HepG2 (cell line): ENCODE measurements at regions not wholly inside any gene's neighbourhood (a gene's known extent, or its start where the extent isn't known, plus 50 kb on each side); places are given as distances from the start of the nearest gene placed in this dataset.
A peak's percentile ranks its signal among the peaks of the same experiment; 100 is the strongest.

ENCODE experiments used
- ATAC-seq: fragments of 200-7000 bp; cut with Tn5 transposase; 3 replicates; pipeline ENCODE4 v1.9.1; 2020; ENCODE audit warnings: mild to moderate bottlenecking, moderate library complexity
- BruUV-seq: library from RNA; stranded (reverse); fragments of 400-500 nt; replicated peaks from 2 replicates; lab custom pipeline; 2021; lab: Mats Ljungman, UMichigan
- CTCF ChIA-PET: fragments of 300-600 bp; formaldehyde crosslinking; extraction: SDS; loops from one replicate; lab custom pipeline; 2021; ENCODE audit warnings: low total read pairs, inconsistent platforms, low intra/inter-chr PET ratio; lab: Yijun Ruan, JAX
- POLR2A ChIA-PET: fragments of 350-600 bp; sonication (Branson Sonifier 250); formaldehyde crosslinking; loops from one replicate; lab custom pipeline; 2020; ENCODE audit warnings: antibody characterized with exemption, inconsistent platforms; lab: Yijun Ruan, JAX
- DNase-seq: peaks from one replicate; pipeline ENCODE4 v3.0.0-alpha.2; 2015; ENCODE audit warnings: low spot score
- FAIRE-seq: peaks from 3 replicates; lab custom pipeline; 2011; peaks lifted over from hg19 to GRCh38; lab: Jason Lieb, UNC
- H2AFZ ChIP-seq: one replicate; pipeline ENCODE4 v1.6.1; 2011; ENCODE audit warnings: low read length, inconsistent platforms
- H3K27ac ChIP-seq: fragments of 300-600 bp; 3 replicates; pipeline ENCODE4 v1.8.0; 2011; ENCODE audit warnings: mixed run types, mild to moderate bottlenecking, mixed read lengths, low read length, inconsistent platforms; ENCODE audit not compliant: insufficient read depth; ENCODE audit errors: extremely low read length
- H3K27me3 ChIP-seq, 2 experiments: fragments of 200-600 bp in 1 of 2; 2 replicates in 1 of 2; 3 replicates in 1 of 2; pipeline versions ENCODE4 v1.6.0 to v1.8.0; 2011; ENCODE audit warnings: low read length in 2 of 2, mild to moderate bottlenecking in 2 of 2, moderate library complexity in 2 of 2, inconsistent platforms in 1 of 2; ENCODE audit not compliant: insufficient read depth in 2 of 2, control insufficient read depth in 1 of 2
- H3K36me3 ChIP-seq, 2 experiments: fragments of 200-600 bp in 1 of 2; replicated peaks in 1 of 2; 2 replicates in 1 of 2; 3 replicates in 1 of 2; pipeline versions ENCODE4 v1.5.1 to v1.8.0; 2011; ENCODE audit warnings: low read length in 2 of 2, inconsistent platforms in 1 of 2; ENCODE audit not compliant: insufficient read depth in 2 of 2, control insufficient read depth in 1 of 2
- H3K4me1 ChIP-seq: 2 replicates; pipeline ENCODE4 v1.5.1; 2012; ENCODE audit warnings: low read length, inconsistent platforms; ENCODE audit not compliant: insufficient read depth
- H3K4me2 ChIP-seq: 2 replicates; pipeline ENCODE4 v1.6.0; 2011; ENCODE audit warnings: low read depth, low read length, inconsistent platforms
- H3K4me3 ChIP-seq, 3 experiments: fragments of 200-600 bp in 1 of 3; sonication (generic), shearing (Covaris generic) in 1 of 3; replicated peaks in 1 of 3; 2 replicates each; pipeline ENCODE4 v1.5.1; 2011 to 2016; ENCODE audit warnings: low read length in 3 of 3, inconsistent platforms in 2 of 3, low read depth in 2 of 3, mild to moderate bottlenecking in 2 of 3, control low read depth in 1 of 3, mixed read lengths in 1 of 3; ENCODE audit not compliant: insufficient read depth in 1 of 3
- H3K79me2 ChIP-seq: one replicate; pipeline ENCODE4 v1.6.1; 2011; ENCODE audit warnings: low read length, inconsistent platforms; ENCODE audit not compliant: insufficient read depth
- H3K9ac ChIP-seq: 2 replicates; pipeline ENCODE4 v1.6.0; 2011; ENCODE audit warnings: mild to moderate bottlenecking, low read depth, low read length, inconsistent platforms; ENCODE audit not compliant: insufficient read depth
- H3K9me3 ChIP-seq: 2 replicates; pipeline ENCODE4 v1.5.1; 2012; ENCODE audit warnings: mild to moderate bottlenecking, low read length
- H4K20me1 ChIP-seq: 2 replicates; pipeline ENCODE4 v1.6.0; 2011; ENCODE audit warnings: inconsistent platforms, mild to moderate bottlenecking, low read length, moderate library complexity; ENCODE audit not compliant: insufficient read depth
- ARID5B ChIP-seq: IDR thresholded peaks from 2 replicates; pipeline ENCODE4 v1.4.0; 2020; ENCODE audit warnings: mild to moderate bottlenecking, missing genetic modification reagents
- ATF7 ChIP-seq, 2 experiments: fragments of 450-650 bp in 1 of 2; sonication (generic) in 1 of 2; formaldehyde crosslinking in 1 of 2; IDR thresholded peaks; 2 replicates each; pipeline versions ENCODE4 v1.4.0 to v1.6.1; 2016 to 2020; ENCODE audit warnings: antibody characterized with exemption in 1 of 2, mild to moderate bottlenecking in 1 of 2, missing genetic modification reagents in 1 of 2
- CEBPB ChIP-seq: IDR thresholded peaks from 2 replicates; pipeline ENCODE4 v1.6.1; 2011; ENCODE audit warnings: low read depth, low read length, improper control_type of control experiment, borderline replicate concordance
- IKZF1 ChIP-seq: fragments of 450-650 bp; IDR thresholded peaks from 2 replicates; pipeline ENCODE4 v1.7.1; 2016
- ZBTB40 ChIP-seq, 2 experiments: fragments of 450-650 bp in 1 of 2; sonication (generic) in 1 of 2; formaldehyde crosslinking in 1 of 2; IDR thresholded peaks; 2 replicates each; pipeline versions ENCODE4 v1.6.1 to v1.8.0; 2016 to 2022; ENCODE audit warnings: antibody characterized with exemption in 1 of 2, mild to moderate bottlenecking in 1 of 2, missing genetic modification reagents in 1 of 2
- ZNF724P ChIP-seq: sonication (generic); formaldehyde crosslinking; IDR thresholded peaks from 2 replicates; pipeline ENCODE4 v1.8.0; 2022; ENCODE audit warnings: missing genetic modification reagents, borderline replicate concordance
- ZXDC ChIP-seq: sonication (generic); formaldehyde crosslinking; IDR thresholded peaks from 2 replicates; pipeline ENCODE4 v1.5.0; 2020; ENCODE audit warnings: mild to moderate bottlenecking, missing genetic modification reagents
- WGBS: methylation state at CpG from one replicate; pipeline ENCODE4 v1.1.6; 2017; ENCODE audit warnings: low lambda C conversion rate; 5-methylcytosine and 5-hydroxymethylcytosine counted together
- in situ Hi-C: cut with HindIII; loops from 2 replicates; pipeline ENCODE4 v1.10.0; 2017; ENCODE audit warnings: low pct_unique_long_range_greater_than_20kb; ENCODE audit not compliant: extremely low pct_ligation_motif_present
- intact Hi-C: fragments of 100-400 bp; cut with micrococcal nuclease; formaldehyde crosslinking; loops from one replicate; pipeline ENCODE4 v1.10.0; 2022; ENCODE audit not compliant: unreplicated experiment

GRCh38 chr10:78196396-78196795 is 162.7 kb downstream of the RPS24 start (continued):
- TF ChIP-seq ARID5B (no peak), CEBPB (no peak)

GRCh38 chr10:78196964-78197363 is 163.3 kb downstream of the RPS24 start:
- CTCF ChIA-PET, result no interaction called here
- in situ Hi-C loops, result no loop called here
- POLR2A ChIA-PET, result no interaction called here
- Histone ChIP-seq H3K4me3 (no peak overlapping the region), H3K9me3 (no peaks in the 10 kb centered on the region; the same call in 1 of the 2 replicates), H3K27ac (no peak overlapping the region), H3K27me3 (peaks cover 4 to 14% of the 10 kb centered on the region in 2 experiments; a peak in 3 of 5 replicates), H3K79me2 (no peaks in the 10 kb centered on the region), H3K4me1 (no peaks in the 10 kb centered on the region), H3K9ac (no peak overlapping the region), H3K4me2 (no peak overlapping the region), H2AFZ (no peak overlapping the region), H4K20me1 (no peaks in the 10 kb centered on the region), H3K36me3 (no peaks in the 10 kb centered on the region)
- intact Hi-C loops, result no loop called here
- no peak for FAIRE-seq
- no peak for ATAC-seq
- WGBS, result 14% methylated on average over 2 of the region's 2 CpGs
- BruUV-seq, result no TSS peak
- DNase-seq, result no peak
- no peak for TF ChIP-seq ZXDC
- no peak for TF ChIP-seq ZNF724P (CRISPR knock-in tag)
- peak; percentile 24; the same call in 1 of the 2 replicates for TF ChIP-seq ATF7 (IDR thresholded peaks at IDR 0.05)
- TF ChIP-seq ATF7 (CRISPR knock-in tag; IDR thresholded peaks at IDR 0.05), result no peak
- TF ChIP-seq IKZF1, result peak; percentile 49; the same call in 1 of the 2 replicates
- TF ChIP-seq ZBTB40 (IDR thresholded peaks at IDR 0.05), result no peak
- no peak for TF ChIP-seq ZBTB40 (CRISPR knock-in tag; IDR thresholded peaks at IDR 0.05)
